T-helper 2 cell treated with Interferon-gamma antibody and Interleukin-4, amounts not matched to agents 5 μg/mL and 100 μg/mL, for 36 hours (primary cell): ENCODE measurements at regions not wholly inside any gene's neighbourhood (a gene's known extent, or its start where the extent isn't known, plus 50 kb on each side); places are given as distances from the start of the nearest gene placed in this dataset.
"Not testable (repeated sequence)": the region's sequence is repeated elsewhere in the genome, so short reads cannot be mapped to it uniquely, and the experiment has no call there.

Experiments
- DNase-seq: peaks from one replicate; pipeline ENCODE4 v3.0.0; 2021; ENCODE audit warnings: low spot score
- H3K27ac Mint-ChIP-seq: one replicate; pipeline ENCODE4 v1.8.0; 2021; ENCODE audit warnings: mild to moderate bottlenecking, mixed read lengths
- H3K27me3 Mint-ChIP-seq: one replicate; pipeline ENCODE4 v1.8.0; 2021; ENCODE audit warnings: low read depth, mixed read lengths
- H3K36me3 Mint-ChIP-seq: one replicate; pipeline ENCODE4 v1.8.0; 2021; ENCODE audit warnings: low read depth, mixed read lengths
- H3K4me1 Mint-ChIP-seq: one replicate; pipeline ENCODE4 v1.8.0; 2021; ENCODE audit warnings: low read depth, mixed read lengths
- H3K4me3 Mint-ChIP-seq: one replicate; pipeline ENCODE4 v1.8.0; 2022; ENCODE audit warnings: mild to moderate bottlenecking, moderate library complexity, mixed read lengths
- H3K9me3 Mint-ChIP-seq: one replicate; pipeline ENCODE4 v1.8.0; 2021; ENCODE audit warnings: mixed read lengths

DNA sequence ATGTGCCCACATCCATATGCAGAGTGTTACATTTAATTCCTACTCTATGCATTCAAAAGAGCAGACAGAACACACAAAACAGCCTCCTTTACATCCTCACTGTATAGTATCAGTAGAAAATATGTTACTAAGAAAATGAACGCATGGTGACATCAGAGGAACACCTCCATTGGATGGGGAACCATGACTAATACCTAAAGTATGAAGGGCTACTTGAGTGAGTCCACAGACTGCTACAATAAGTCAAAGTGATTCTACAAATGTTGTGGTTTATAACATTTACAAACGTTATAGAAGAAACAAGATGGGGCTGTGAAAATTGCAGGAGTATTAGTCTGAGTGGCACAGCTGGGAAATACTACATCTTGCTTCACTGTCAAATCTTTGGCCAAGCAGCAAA lies 1830.9 kb upstream of the PIK3C3 start:
- no peak for DNase-seq

DNA sequence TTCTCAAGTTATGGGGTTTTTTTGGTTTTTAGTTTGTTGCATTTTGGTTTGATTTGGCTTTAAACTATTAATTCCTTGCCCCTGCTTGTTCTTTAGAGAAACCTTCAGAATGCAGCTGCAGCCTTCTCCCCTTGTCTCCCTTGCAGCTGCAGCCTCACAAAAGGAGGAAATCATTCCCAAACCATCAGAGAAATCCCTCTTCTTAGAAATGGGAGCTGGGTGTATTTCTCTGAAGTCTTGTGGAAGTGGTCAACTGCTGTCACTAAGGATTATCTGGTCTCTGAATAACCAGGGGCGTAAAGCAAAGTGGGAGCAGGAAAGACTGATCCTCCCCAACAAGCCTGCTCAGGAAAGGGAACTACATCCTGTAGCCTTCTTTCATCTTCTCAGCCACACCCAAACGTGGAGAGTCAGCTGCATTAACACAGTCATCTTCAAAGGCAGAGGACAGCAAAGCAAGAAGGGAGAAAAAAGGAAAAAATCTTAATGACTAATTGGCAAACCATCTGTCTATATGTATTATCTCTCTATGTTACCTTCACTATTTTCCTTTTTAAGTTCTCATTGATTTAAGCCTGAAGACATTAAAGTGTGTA lies 1834.1 kb upstream of the PIK3C3 start:
- no peak overlapping the region for H3K4me3 Mint-ChIP-seq
- H3K4me1 Mint-ChIP-seq, result no peaks in the 10 kb centered on the region
- H3K27ac Mint-ChIP-seq, result no peak overlapping the region
- peaks cover 54% of the 10 kb centered on the region for H3K9me3 Mint-ChIP-seq
- H3K36me3 Mint-ChIP-seq, result no peaks in the 10 kb centered on the region
- no peaks in the 10 kb centered on the region for H3K27me3 Mint-ChIP-seq
- DNase-seq, result no peak

More for the DNA sequence above, 1830.9 kb upstream of the PIK3C3 start:
- Mint-ChIP-seq H3K36me3 (no peaks in the 10 kb centered on the region), H3K27me3 (no peaks in the 10 kb centered on the region), H3K4me3 (no peak overlapping the region), H3K9me3 (peaks cover 43% of the 10 kb centered on the region), H3K27ac (no peak overlapping the region), H3K4me1 (no peaks in the 10 kb centered on the region)

DNA sequence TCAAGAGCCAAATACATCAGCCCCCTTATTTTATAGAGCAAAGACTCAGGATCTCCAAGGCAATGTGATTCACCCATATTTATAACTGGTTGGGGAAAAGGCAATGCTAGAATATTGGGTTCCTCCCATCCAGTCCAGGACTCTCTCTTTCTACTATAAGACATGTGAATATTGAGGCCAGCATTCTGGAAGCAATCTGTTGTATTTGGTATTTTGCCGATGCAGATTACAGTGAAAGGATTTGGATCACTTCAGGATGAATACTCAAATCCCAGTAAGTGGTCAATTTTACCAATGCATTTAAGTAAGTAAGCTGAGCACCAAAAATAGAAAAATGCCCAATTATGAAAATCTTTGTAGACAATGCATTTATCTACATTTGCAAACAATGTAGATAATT lies 1834.7 kb upstream of the PIK3C3 start:
- Mint-ChIP-seq H3K9me3 (peaks cover 54% of the 10 kb centered on the region), H3K4me1 (no peaks in the 10 kb centered on the region), H3K27ac (no peak overlapping the region), H3K27me3 (no peaks in the 10 kb centered on the region), H3K4me3 (no peak overlapping the region), H3K36me3 (no peaks in the 10 kb centered on the region)
- no peak for DNase-seq

DNA sequence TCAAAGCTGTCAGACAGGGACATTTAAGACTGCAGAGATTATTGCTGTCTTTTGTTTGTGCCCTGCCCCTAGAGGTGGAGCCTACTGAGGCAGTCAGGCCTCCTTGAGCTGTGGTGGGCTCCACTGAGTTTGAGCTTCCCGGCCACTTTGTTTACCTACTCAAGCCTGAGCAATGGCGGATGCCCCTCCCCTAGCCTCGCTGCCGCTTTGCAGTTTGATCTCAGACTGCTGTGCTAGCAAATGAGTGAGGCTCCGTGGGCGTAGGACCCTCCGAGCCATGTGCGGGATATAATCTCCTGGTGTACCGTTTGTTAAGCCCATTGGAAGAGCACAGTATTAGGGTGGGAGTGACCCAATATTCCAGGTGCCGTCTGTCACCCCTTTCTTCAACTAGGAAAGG lies 1835.5 kb upstream of the PIK3C3 start:
- not testable (repeated sequence) for H3K27me3 Mint-ChIP-seq, H3K4me1 Mint-ChIP-seq, H3K27ac Mint-ChIP-seq, DNase-seq, H3K4me3 Mint-ChIP-seq, H3K36me3 Mint-ChIP-seq
- peaks cover 46% of the 10 kb centered on the region for H3K9me3 Mint-ChIP-seq

DNA sequence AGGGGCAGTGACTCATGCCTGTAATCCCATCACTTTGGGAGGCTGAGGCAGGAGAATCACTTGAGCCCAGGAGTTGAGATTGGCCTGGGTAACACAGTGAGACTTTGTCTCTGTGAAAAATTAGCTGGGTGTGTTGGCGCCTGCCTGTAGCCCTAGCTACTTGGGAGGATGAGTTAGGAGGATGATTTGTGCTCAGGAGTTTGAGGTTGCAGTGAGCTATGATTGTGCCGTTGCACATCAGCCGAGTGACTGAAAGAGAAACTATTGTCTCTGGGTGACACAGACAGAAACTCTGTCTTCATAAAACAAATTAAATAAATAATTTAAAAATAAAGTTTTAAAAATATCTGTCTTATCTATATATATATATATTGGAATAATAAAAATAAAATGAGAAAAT lies 1844.6 kb upstream of the PIK3C3 start:
- Mint-ChIP-seq H3K4me3 (no peak overlapping the region), H3K36me3 (no peaks in the 10 kb centered on the region), H3K27ac (no peak overlapping the region), H3K9me3 (peaks cover 31% of the 10 kb centered on the region), H3K27me3 (no peaks in the 10 kb centered on the region), H3K4me1 (no peaks in the 10 kb centered on the region)
- no peak for DNase-seq

DNA sequence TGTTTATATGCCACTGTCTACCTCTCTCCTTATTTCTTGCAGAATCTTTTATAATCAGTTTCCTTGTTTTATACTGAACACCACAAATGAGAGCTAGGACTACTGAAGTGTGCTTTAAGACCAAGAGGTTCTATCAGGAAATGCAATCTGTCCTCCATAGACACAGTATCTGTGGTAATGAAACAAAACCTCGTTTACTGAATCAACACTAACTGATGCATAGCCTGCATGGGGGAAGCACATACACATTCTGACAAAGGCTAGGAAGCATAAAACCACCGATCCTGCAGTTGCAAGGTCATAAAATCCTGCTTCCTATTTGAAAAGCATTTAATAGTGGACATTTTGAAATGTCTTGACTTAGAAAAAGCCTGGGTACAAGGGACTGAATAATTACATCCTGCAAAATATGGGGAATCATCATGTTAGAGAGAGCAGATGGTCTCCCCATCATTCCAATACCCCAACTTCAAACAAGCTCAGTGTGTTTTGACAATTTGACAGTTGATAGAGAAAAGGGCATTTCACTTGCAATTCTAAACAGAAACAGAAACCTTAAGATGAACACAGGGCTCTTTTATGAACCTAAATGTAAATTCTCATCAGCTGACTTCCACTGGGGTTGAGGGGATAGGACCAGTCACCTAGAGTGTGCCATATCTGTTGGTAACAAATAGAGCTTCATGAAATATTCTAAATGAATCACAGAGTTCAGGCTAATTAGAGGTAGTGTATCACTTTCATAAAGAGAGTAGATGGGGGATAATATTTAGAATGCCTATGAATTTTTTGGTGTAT lies 1845.6 kb upstream of the PIK3C3 start:
- no peak overlapping the region for H3K4me3 Mint-ChIP-seq
- H3K27me3 Mint-ChIP-seq, result no peaks in the 10 kb centered on the region
- no peaks in the 10 kb centered on the region for H3K4me1 Mint-ChIP-seq
- H3K36me3 Mint-ChIP-seq, result no peaks in the 10 kb centered on the region
- no peak overlapping the region for H3K27ac Mint-ChIP-seq
- H3K9me3 Mint-ChIP-seq, result peaks cover 38% of the 10 kb centered on the region
- DNase-seq, result no peak

DNA sequence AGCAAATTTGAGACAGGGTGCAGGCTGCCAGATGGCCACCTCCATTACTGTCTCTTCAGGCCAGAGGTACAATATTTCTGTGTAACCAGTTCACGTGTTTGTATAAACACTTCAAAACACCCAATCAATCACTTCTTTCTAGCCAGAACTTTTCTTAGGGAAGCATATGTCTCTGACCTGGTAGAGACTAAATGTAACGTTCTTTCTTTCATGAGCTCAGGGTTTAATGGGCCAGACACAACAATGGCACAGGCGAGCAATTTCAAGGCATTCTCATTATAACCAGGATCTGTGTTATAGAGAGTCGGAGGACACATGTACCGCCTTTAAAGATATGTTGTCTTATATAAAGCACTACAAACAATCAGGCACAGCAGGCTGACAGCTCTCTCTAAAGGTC lies 1846.4 kb upstream of the PIK3C3 start:
- Mint-ChIP-seq H3K4me1 (no peaks in the 10 kb centered on the region), H3K4me3 (no peak overlapping the region), H3K9me3 (peaks cover 41% of the 10 kb centered on the region), H3K36me3 (no peaks in the 10 kb centered on the region), H3K27me3 (no peaks in the 10 kb centered on the region), H3K27ac (no peak overlapping the region)
- DNase-seq, result no peak

DNA sequence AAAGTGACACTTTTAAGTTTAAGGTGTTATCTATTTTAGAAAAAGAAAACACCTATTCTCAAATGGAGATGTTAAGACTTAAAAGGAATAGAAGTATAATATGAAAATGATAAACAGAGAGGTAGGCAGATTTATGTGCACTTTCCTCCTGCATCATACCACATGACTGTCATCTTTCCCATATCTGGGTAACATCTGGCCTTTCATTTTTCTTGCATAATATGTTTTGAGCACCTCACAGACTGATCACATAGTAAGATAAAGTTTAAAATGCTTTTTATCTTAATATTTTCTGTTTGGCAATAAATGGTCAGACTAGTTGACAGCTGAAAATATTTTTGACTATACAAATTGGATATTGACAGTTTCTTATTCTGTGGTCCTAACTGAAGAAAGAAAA lies 1852.1 kb upstream of the PIK3C3 start:
- Mint-ChIP-seq H3K27ac (no peak overlapping the region), H3K27me3 (no peaks in the 10 kb centered on the region), H3K4me3 (no peak overlapping the region), H3K4me1 (no peaks in the 10 kb centered on the region), H3K36me3 (no peaks in the 10 kb centered on the region), H3K9me3 (peaks cover 19% of the 10 kb centered on the region)
- DNase-seq, result no peak

DNA sequence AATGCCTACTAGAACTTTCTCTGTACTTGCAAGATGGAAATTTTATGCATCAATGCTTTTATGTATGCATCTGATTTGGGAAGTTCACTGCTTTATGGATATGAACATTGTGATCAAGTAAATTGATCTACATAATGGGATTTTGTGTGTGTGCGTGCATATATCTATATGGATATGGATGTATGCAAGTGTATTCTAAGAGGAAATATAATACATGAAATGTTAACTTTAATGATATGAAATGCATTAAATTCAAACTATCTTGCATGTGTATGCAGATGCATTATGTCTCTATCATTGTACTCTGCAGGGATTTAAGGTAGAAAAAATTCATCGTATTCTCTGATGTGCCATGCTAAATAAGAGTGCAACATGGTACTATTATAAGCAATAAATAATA lies 1855.4 kb upstream of the PIK3C3 start:
- DNase-seq, result no peak
- Mint-ChIP-seq H3K27ac (no peak overlapping the region), H3K9me3 (peaks cover 5% of the 10 kb centered on the region), H3K27me3 (no peaks in the 10 kb centered on the region), H3K4me1 (no peaks in the 10 kb centered on the region), H3K4me3 (no peak overlapping the region), H3K36me3 (no peaks in the 10 kb centered on the region)

DNA sequence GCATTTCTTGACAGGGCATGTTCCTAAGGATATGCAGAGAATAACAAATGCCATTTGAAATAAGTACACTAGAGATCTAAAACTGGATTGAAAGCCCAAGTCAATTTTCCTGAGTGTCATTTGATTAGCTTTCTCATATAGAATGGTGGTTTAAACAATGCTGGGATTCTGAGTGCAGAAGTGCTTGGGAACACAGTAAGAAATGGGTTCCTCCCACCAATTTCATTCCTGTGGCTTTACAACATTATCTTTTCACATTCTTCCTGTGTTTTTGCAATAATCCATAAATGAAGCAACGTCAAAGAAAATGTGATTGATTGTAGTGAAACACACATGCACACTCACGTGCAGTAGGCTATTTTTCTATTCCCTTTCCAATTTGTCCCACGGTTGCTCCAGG lies 1858.4 kb upstream of the PIK3C3 start:
- Mint-ChIP-seq H3K4me1 (no peaks in the 10 kb centered on the region), H3K27ac (no peak overlapping the region), H3K36me3 (no peaks in the 10 kb centered on the region), H3K9me3 (peaks cover 8% of the 10 kb centered on the region), H3K4me3 (no peak overlapping the region), H3K27me3 (no peaks in the 10 kb centered on the region)
- DNase-seq, result no peak

DNA sequence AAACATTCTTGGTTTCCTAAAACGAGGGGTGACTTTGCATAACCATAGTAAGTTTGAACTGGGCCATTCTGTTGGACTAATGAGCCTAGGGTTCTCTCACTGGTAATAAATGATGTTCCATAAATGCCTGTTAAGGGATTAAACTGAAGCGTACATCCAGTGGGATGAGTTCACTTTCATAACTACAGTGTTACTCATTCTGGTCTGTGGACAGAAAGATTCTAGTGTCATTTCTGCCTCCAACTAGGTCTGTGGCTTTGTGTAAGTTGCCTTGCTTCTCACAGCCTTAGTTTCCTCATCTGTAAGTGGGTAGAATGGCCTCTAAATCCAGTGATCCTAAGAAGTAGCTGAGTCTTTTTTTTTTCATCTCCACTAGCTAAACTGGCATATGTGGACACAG lies 1860.6 kb upstream of the PIK3C3 start:
- no peaks in the 10 kb centered on the region for H3K27me3 Mint-ChIP-seq
- DNase-seq, result no peak
- H3K36me3 Mint-ChIP-seq, result no peaks in the 10 kb centered on the region
- H3K27ac Mint-ChIP-seq, result no peak overlapping the region
- no peaks in the 10 kb centered on the region for H3K4me1 Mint-ChIP-seq
- no peak overlapping the region for H3K4me3 Mint-ChIP-seq
- H3K9me3 Mint-ChIP-seq, result peaks cover 18% of the 10 kb centered on the region

DNA sequence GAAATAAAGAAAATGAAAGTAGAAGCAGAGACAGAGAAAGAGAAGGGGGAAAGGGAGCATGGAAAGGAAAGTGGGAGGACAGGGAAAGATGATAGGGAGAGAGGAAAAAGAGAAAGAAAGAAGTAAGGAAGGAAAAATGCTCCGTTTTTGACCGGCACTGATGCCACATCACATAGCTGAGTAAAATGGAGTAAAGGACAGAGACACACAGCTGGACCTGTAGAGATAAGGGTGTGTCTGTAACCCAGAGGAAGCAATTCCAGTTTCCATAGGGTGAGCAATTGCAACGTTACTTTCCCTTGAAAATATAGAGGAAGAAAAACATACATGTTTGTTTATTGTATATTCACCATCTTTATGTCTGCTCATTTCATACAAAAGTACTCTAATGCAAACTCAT lies 1866.9 kb upstream of the PIK3C3 start:
- no peak for DNase-seq
- peaks cover 14% of the 10 kb centered on the region for H3K9me3 Mint-ChIP-seq
- H3K36me3 Mint-ChIP-seq, result no peaks in the 10 kb centered on the region
- no peaks in the 10 kb centered on the region for H3K4me1 Mint-ChIP-seq
- no peaks in the 10 kb centered on the region for H3K27me3 Mint-ChIP-seq
- no peak overlapping the region for H3K4me3 Mint-ChIP-seq
- no peak overlapping the region for H3K27ac Mint-ChIP-seq

DNA sequence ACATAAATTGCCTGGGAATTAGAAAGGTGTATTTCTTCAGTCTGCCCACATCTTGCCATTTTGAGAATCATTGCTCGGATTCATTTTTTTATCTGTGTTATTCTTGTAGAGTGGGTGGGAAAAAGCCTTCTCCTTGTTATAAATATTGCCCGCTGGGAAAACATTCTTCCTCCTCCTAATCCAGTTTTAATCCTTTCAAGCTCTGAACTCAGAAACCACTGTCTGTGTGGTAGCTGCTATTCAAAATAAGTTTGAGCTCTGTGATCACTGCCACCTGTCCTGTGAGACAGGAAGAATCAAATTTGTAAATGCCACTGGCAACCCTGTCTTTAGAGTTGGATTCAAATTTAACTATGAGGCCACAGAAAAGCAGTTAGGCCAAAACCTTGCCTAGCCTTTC lies 1875.2 kb upstream of the PIK3C3 start:
- H3K36me3 Mint-ChIP-seq, result no peaks in the 10 kb centered on the region

DNA sequence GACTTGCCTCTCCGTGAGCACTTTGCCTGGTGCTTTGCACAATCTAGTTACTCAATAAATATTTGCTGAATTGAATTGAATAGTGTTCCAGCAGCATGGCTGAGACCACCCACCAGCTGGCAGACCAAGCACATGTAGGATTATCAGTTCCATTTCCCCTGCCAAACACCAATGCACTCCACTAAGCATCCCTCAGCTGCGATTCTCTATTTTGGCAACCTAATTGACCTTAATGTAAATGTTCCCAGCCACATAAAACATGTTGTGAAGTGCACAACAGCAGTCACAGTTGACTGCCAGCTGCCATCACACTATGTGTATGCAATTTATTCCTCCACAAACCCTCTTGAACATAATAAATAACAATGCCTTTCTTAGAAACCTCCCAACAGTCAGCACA lies 1879.4 kb upstream of the PIK3C3 start:
- no peak overlapping the region for H3K4me3 Mint-ChIP-seq
- H3K27me3 Mint-ChIP-seq, result no peaks in the 10 kb centered on the region
- no peaks in the 10 kb centered on the region for H3K36me3 Mint-ChIP-seq
- no peak for DNase-seq
- H3K9me3 Mint-ChIP-seq, result peaks cover 19% of the 10 kb centered on the region
- no peaks in the 10 kb centered on the region for H3K4me1 Mint-ChIP-seq
- no peak overlapping the region for H3K27ac Mint-ChIP-seq

More for the DNA sequence above, 1875.2 kb upstream of the PIK3C3 start:
- Mint-ChIP-seq H3K4me1 (no peaks in the 10 kb centered on the region), H3K4me3 (no peak overlapping the region), H3K9me3 (peaks cover 10% of the 10 kb centered on the region), H3K27ac (no peak overlapping the region), H3K27me3 (no peaks in the 10 kb centered on the region)
- no peak for DNase-seq

DNA sequence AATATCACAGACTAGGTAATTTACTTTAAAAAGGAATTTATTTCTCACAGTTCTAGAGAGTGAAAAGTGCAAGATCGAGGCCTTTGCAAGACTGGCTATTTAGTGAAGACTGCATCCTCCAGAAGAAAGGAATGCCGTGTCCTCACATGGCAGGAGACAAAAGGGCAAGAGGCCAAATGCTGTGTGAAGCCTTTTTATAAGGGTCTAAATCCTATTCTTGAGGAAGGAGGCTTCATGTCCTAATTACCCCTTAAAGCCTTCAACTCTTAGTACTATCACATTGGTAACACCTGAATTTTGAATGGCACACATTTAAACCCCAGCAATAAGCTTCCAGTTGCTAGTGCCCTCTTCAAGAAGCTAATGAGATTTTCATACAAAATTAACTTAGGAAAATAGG lies 1882.3 kb upstream of the PIK3C3 start:
- H3K27me3 Mint-ChIP-seq, result no peaks in the 10 kb centered on the region

More for the DNA sequence above, 1882.3 kb upstream of the PIK3C3 start:
- Mint-ChIP-seq H3K9me3 (peaks cover 23% of the 10 kb centered on the region), H3K36me3 (no peaks in the 10 kb centered on the region), H3K4me1 (no peaks in the 10 kb centered on the region), H3K4me3 (no peak overlapping the region), H3K27ac (no peak overlapping the region)
- no peak for DNase-seq
